ENCODE measurements at regions not wholly inside any gene's neighbourhood (a gene's known extent, or its start where the extent isn't known, plus 50 kb on each side); places are given as distances from the start of the nearest gene placed in this dataset.

- TF ChIP-seq EZH2 (IDR thresholded peaks at IDR 0.05; ENCODE audit: insufficient read depth, poor library complexity, severe bottlenecking) = no peak
- TF ChIP-seq EZH2phosphoT487 (IDR thresholded peaks at IDR 0.05; ENCODE audit: insufficient read depth, low read depth) = no peak
- Histone ChIP-seq H3K36me3 (ENCODE audit: low read depth) (no peaks in the 10 kb centered on the region), H3K4me1 (ENCODE audit: insufficient read depth) (no peaks in the 10 kb centered on the region), H3K27ac (no peak overlapping the region), H4K20me1 (ENCODE audit: insufficient read depth) (no peaks in the 10 kb centered on the region), H3K9me2 (ENCODE audit: insufficient read depth) (no peaks in the 10 kb centered on the region), H3K79me2 (ENCODE audit: insufficient read depth) (no peaks in the 10 kb centered on the region), H3K9ac (no peak overlapping the region), H2AFZ (no peak overlapping the region), H3K9me3 (ENCODE audit: low read depth) (no peaks in the 10 kb centered on the region), H3F3A (ENCODE audit: insufficient read depth) (no peaks in the 10 kb centered on the region), H3K4me3 (no peak overlapping the region), H3K4me2 (ENCODE audit: unreplicated experiment) (no peak overlapping the region), H3K27me3 (replicated peaks; ENCODE audit: insufficient read depth) (no peaks in the 10 kb centered on the region)
- DNase-seq = no peak
- WGBS, 2 experiments (ENCODE audit: low coverage in 1 of 2, low lambda C conversion rate in 2 of 2, missing lambda C conversion rate in 2 of 2) = 72 to 79% methylated on average over 3 of the region's 3 CpGs
- in situ Hi-C loops (cut with MboI) = no loop called here
Observed at GRCh38 chr5:71910741-71911140, 191.7 kb downstream of the CARTPT start.

DNA sequence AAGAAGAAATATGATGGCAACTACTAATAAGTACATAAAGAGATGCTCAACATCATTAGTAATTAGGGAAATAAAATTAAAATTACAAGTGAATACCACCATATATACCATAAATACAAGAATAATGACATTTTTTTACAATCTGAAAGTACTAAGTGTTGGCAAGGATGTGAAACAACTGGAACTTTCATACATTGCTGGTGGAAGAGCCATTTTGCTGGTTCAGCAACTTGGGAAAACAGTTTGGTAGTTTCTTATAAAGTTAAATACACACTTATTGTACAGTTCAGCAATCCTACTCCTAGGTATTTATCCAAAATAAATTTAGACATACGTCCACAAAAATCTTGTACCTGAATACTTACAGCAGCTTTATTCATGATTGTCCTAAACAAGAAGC is 192.9 kb downstream of the CARTPT start:
- no peaks in the 10 kb centered on the region for H3K27me3 ChIP-seq (replicated peaks; ENCODE audit: insufficient read depth)
- H3K9ac ChIP-seq = no peak overlapping the region
- no peak for TF ChIP-seq EZH2phosphoT487 (IDR thresholded peaks at IDR 0.05; ENCODE audit: insufficient read depth, low read depth)
- no peak for TF ChIP-seq EZH2 (IDR thresholded peaks at IDR 0.05; ENCODE audit: insufficient read depth, poor library complexity, severe bottlenecking)
- H3K9me3 ChIP-seq (ENCODE audit: low read depth) = no peaks in the 10 kb centered on the region
- in situ Hi-C loops (cut with MboI) = no loop called here
- 83 to 90% methylated on average over 1 of the region's 1 CpG for WGBS, 2 experiments (ENCODE audit: low coverage in 1 of 2, low lambda C conversion rate in 2 of 2, missing lambda C conversion rate in 2 of 2)
- no peak overlapping the region for H3K4me2 ChIP-seq (ENCODE audit: unreplicated experiment)
- no peak overlapping the region for H3K27ac ChIP-seq
- H3F3A ChIP-seq (ENCODE audit: insufficient read depth) = no peaks in the 10 kb centered on the region
- no peak for DNase-seq
- H3K9me2 ChIP-seq (ENCODE audit: insufficient read depth) = no peaks in the 10 kb centered on the region
- H2AFZ ChIP-seq = no peak overlapping the region
- H4K20me1 ChIP-seq (ENCODE audit: insufficient read depth) = no peaks in the 10 kb centered on the region
- no peak overlapping the region for H3K4me3 ChIP-seq
- no peaks in the 10 kb centered on the region for H3K79me2 ChIP-seq (ENCODE audit: insufficient read depth)
- no peaks in the 10 kb centered on the region for H3K36me3 ChIP-seq (ENCODE audit: low read depth)
- H3K4me1 ChIP-seq (ENCODE audit: insufficient read depth) = no peaks in the 10 kb centered on the region

DNA sequence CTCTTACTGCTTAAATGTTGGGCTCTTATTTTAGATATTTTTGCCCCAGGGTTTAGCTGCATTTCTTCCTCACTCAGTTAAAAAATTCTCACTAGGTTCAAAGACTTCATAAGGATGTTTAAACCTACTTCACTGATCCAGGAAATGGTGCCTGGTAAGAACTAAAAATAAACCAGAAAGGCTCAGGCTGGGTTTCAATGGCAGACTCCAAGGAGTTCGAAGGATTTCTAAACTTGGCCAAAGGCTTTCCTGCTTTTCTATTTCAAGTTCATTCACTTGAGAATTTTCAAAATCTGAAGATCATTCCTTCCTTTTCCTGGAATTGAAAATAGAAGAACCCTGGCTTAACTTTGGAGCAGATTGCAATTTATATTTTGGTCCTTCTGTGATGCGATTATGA is 193.0 kb upstream of the MAP1B start:
- Histone ChIP-seq H3K9me2 (ENCODE audit: insufficient read depth) (no peaks in the 10 kb centered on the region), H3K4me3 (no peak overlapping the region), H3F3A (ENCODE audit: insufficient read depth) (no peaks in the 10 kb centered on the region), H3K79me2 (ENCODE audit: insufficient read depth) (no peaks in the 10 kb centered on the region), H4K20me1 (ENCODE audit: insufficient read depth) (no peaks in the 10 kb centered on the region), H3K4me2 (ENCODE audit: unreplicated experiment) (no peak overlapping the region), H3K9ac (no peak overlapping the region), H3K27me3 (replicated peaks; ENCODE audit: insufficient read depth) (no peaks in the 10 kb centered on the region), H2AFZ (no peak overlapping the region), H3K27ac (no peak overlapping the region), H3K36me3 (ENCODE audit: low read depth) (no peaks in the 10 kb centered on the region), H3K4me1 (ENCODE audit: insufficient read depth) (no peaks in the 10 kb centered on the region), H3K9me3 (ENCODE audit: low read depth) (no peaks in the 10 kb centered on the region)
- in situ Hi-C loops (cut with MboI) = no loop called here
- no peak for TF ChIP-seq EZH2 (IDR thresholded peaks at IDR 0.05; ENCODE audit: insufficient read depth, poor library complexity, severe bottlenecking)
- no peak for TF ChIP-seq EZH2phosphoT487 (IDR thresholded peaks at IDR 0.05; ENCODE audit: insufficient read depth, low read depth)
- no peak for DNase-seq
- 75 to 76% methylated on average over 2 of the region's 2 CpGs for WGBS, 2 experiments (ENCODE audit: low coverage in 1 of 2, low lambda C conversion rate in 2 of 2, missing lambda C conversion rate in 2 of 2)

GRCh38 chr5:71922584-71923106 is 184.6 kb upstream of the MAP1B start:
- Histone ChIP-seq H3K9me3 (ENCODE audit: low read depth) (no peaks in the 10 kb centered on the region), H3F3A (ENCODE audit: insufficient read depth) (peaks cover 35% of the 10 kb centered on the region), H3K27me3 (replicated peaks; ENCODE audit: insufficient read depth) (no peaks in the 10 kb centered on the region), H2AFZ (peak overlapping the region; percentile 71), H3K9ac (peak overlapping the region; percentile 17; the same call in 1 of the 2 replicates), H3K36me3 (ENCODE audit: low read depth) (no peaks in the 10 kb centered on the region), H3K27ac (peak overlapping the region; percentile 76), H3K79me2 (ENCODE audit: insufficient read depth) (no peaks in the 10 kb centered on the region), H3K4me3 (no peak overlapping the region), H3K9me2 (ENCODE audit: insufficient read depth) (no peaks in the 10 kb centered on the region), H3K4me2 (ENCODE audit: unreplicated experiment) (peak overlapping the region; percentile 68), H3K4me1 (ENCODE audit: insufficient read depth) (peaks cover 45% of the 10 kb centered on the region), H4K20me1 (ENCODE audit: insufficient read depth) (no peaks in the 10 kb centered on the region)
- in situ Hi-C loops (cut with MboI) = no loop called here
- peak; percentile 93 for DNase-seq
- no peak for TF ChIP-seq EZH2 (IDR thresholded peaks at IDR 0.05; ENCODE audit: insufficient read depth, poor library complexity, severe bottlenecking)
- TF ChIP-seq EZH2phosphoT487 (IDR thresholded peaks at IDR 0.05; ENCODE audit: insufficient read depth, low read depth) = no peak

DNA sequence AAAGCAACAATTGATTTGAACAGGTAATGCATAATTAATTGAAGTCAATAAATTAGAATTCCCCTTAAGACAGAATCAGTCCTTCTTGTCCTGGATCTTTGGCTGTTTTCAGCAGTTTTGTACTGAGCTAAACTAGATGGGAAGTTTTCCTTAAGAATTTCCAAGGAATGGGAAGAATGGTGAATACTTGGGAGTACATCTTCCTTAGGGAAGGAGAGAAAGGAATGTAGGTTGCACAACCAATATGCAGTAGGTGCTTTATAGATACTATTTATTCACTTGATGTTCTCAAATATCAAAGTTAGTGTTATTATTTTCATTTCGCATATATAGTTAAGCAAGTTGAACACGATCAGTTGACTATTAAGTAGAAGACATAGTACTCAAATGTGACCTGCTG is 183.5 kb upstream of the MAP1B start:
- Histone ChIP-seq H3K27ac (peak overlapping the region; percentile 76), H3K4me2 (ENCODE audit: unreplicated experiment) (peak overlapping the region; percentile 68), H3K4me3 (0 out of 2 replicates have a peak overlapping the region, but pooled peaks have one; percentile 1)

More for the DNA sequence above, 183.5 kb upstream of the MAP1B start:
- Histone ChIP-seq H3K9ac (no peak overlapping the region), H3K4me1 (ENCODE audit: insufficient read depth) (peaks cover 45% of the 10 kb centered on the region), H3K79me2 (ENCODE audit: insufficient read depth) (no peaks in the 10 kb centered on the region), H4K20me1 (ENCODE audit: insufficient read depth) (no peaks in the 10 kb centered on the region), H3K9me3 (ENCODE audit: low read depth) (no peaks in the 10 kb centered on the region), H2AFZ (no peak overlapping the region), H3K9me2 (ENCODE audit: insufficient read depth) (no peaks in the 10 kb centered on the region), H3K27me3 (replicated peaks; ENCODE audit: insufficient read depth) (no peaks in the 10 kb centered on the region), H3F3A (ENCODE audit: insufficient read depth) (peaks cover 35% of the 10 kb centered on the region), H3K36me3 (ENCODE audit: low read depth) (no peaks in the 10 kb centered on the region)
- WGBS, 2 experiments (ENCODE audit: low coverage in 1 of 2, low lambda C conversion rate in 2 of 2, missing lambda C conversion rate in 2 of 2) = 92 to 97% methylated on average over 2 of the region's 2 CpGs
- in situ Hi-C loops (cut with MboI) = no loop called here
- no peak for DNase-seq
- TF ChIP-seq EZH2 (IDR thresholded peaks at IDR 0.05; ENCODE audit: insufficient read depth, poor library complexity, severe bottlenecking) (no peak), EZH2phosphoT487 (IDR thresholded peaks at IDR 0.05; ENCODE audit: insufficient read depth, low read depth) (no peak)
